ENCODE measurements at regions not wholly inside any gene's neighbourhood (a gene's known extent, or its start where the extent isn't known, plus 50 kb on each side); places are given as distances from the start of the nearest gene placed in this dataset.
A peak's percentile ranks its signal among the peaks of the same experiment; 100 is the strongest.

DNA sequence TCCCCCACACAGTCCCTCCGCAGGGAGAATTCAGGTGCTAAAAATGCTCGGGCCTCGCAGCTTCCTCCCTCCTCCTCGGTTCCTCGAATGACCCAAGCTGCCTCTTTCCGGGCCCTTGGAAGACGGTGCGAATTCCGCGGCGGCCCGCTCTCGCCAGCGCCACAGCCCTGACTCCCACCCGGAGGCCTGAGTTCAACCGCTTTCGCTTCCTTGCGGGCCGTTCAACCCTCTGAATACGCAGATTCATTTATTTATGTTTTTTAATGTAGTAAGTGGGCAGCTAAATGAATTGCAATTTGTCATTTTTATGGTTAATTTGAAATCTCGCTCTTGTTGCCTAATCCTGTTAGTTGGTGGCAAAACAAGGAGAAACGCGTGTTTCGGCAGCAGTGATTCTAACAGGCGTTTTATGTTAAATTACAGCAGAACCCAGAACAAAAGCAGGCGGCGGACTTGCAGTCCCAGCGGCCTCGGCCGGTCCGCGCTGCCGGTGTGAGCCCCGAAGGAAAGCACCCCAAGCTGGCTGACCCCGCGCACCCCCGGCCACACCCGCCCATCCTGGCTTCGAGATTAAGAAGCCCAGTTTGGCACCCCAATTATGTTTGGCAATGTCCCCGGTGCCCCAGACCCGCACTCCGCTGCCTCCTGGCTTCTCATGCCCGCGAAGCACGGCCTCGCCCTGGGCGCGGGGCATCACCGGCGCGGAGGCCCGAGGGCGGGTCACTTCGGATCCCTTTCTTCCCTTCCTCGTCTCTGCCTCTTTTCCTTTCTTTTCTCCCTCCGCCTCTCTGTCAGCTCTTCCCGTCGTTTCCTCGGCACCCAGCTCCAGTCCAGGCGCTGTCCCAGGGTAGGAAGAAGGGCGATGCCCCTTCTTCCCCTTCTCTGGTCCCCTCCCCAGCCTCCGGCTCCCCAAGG, 75.9 kb downstream of the INSIG1 start:
- POLR2A ChIA-PET, result interaction anchor here (0.6 to 1.3 kb wide), 3 partner anchors 10 to 28 kb away, joined by 3 read pairs; no protein-coding TSS in a partner anchor
- intact Hi-C loops (cut with micrococcal nuclease), result loop anchor here (2.0 kb wide), 1 partner anchor 135 kb away; no protein-coding TSS in a partner anchor
- no peaks in the 10 kb centered on the region for H3K36me3 Mint-ChIP-seq (ENCODE audit: low read depth)
- H3K4me1 Mint-ChIP-seq (ENCODE audit: low read depth), result peaks cover 28% of the 10 kb centered on the region
- CTCF ChIA-PET, result interaction anchor here (0.7 to 2.6 kb wide), 3 partner anchors 7 to 461 kb away, joined by 3 to 7 read pairs (median 3); no protein-coding TSS in a partner anchor
- DNase-seq (no peak), ATAC-seq (no peak)
- H3K27me3 Mint-ChIP-seq, result peaks cover 76% of the 10 kb centered on the region
- TF ChIP-seq, protein P1, sequence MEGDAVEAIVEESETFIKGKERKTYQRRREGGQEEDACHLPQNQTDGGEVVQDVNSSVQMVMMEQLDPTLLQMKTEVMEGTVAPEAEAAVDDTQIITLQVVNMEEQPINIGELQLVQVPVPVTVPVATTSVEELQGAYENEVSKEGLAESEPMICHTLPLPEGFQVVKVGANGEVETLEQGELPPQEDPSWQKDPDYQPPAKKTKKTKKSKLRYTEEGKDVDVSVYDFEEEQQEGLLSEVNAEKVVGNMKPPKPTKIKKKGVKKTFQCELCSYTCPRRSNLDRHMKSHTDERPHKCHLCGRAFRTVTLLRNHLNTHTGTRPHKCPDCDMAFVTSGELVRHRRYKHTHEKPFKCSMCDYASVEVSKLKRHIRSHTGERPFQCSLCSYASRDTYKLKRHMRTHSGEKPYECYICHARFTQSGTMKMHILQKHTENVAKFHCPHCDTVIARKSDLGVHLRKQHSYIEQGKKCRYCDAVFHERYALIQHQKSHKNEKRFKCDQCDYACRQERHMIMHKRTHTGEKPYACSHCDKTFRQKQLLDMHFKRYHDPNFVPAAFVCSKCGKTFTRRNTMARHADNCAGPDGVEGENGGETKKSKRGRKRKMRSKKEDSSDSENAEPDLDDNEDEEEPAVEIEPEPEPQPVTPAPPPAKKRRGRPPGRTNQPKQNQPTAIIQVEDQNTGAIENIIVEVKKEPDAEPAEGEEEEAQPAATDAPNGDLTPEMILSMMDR (IDR thresholded peaks at IDR 0.05), result no peak
- peaks cover 1% of the 10 kb centered on the region for H3K9me3 Mint-ChIP-seq
- peak overlapping the region; percentile 15 for H3K4me3 Mint-ChIP-seq
- no peak overlapping the region for H3K27ac Mint-ChIP-seq

DNA sequence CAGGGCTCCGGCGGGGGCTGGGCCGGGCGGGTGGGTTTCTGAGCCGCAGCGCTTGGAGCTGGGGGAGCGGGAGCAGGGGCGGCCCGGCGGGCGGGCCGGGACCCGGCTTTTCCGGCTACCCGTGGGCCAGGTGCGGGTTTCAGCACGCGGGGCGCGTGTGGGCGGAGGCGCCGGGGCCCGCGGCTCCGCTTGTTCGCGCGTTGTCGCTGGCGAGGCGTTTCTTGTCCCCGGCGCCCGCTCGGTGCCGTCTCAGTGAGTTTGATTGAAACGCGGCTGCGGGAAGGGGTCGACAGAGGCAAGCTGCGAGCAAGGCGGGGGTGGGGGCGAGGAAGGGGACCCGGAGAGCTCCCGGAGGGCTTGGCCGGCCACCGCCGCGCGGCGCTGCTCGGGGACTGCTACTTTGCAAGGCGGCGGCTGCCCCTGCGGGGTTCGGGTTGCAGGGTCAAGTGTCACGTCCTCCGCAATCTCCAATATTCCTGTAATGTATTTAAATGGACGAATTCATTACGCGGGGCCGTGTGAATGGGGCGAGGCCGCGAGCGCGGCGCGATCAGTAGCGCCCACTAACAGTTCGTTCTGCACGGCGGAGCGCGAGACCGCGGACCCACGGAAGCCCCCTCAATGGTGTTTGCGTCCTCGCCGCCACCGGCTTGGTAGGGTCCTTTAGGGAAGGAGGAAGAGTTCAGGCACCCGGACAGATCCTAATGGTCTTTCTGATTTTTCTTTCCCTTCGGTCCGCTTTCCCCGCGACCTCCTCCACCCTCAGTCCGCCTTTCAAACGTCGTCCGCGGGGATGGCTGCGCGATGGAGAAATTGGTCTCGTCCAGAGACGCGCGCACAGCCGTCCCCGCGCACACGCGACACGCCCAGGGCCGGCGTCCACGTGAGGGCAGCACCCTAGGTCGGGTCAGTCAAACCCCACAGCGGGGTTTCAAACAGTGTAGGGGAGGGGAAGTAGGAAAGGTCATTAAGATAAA, 76.9 kb downstream of the INSIG1 start:
- intact Hi-C loops (cut with micrococcal nuclease), result loop anchor here (2.0 to 5.0 kb wide), 2 partner anchors 83 to 134 kb away; partner anchors contain the start of gene EN2
- ChIA-PET POLR2A (no interaction called here), CTCF (no interaction called here)
- no peak overlapping the region for H3K4me3 Mint-ChIP-seq
- no peaks in the 10 kb centered on the region for H3K36me3 Mint-ChIP-seq (ENCODE audit: low read depth)
- TF ChIP-seq, protein P1 (IDR thresholded peaks at IDR 0.05), result no peak
- no peaks in the 10 kb centered on the region for H3K9me3 Mint-ChIP-seq
- H3K27me3 Mint-ChIP-seq, result peaks cover 79% of the 10 kb centered on the region
- peaks cover 28% of the 10 kb centered on the region for H3K4me1 Mint-ChIP-seq (ENCODE audit: low read depth)
- no peak for ATAC-seq
- H3K27ac Mint-ChIP-seq, result no peak overlapping the region
- DNase-seq, result no peak

DNA sequence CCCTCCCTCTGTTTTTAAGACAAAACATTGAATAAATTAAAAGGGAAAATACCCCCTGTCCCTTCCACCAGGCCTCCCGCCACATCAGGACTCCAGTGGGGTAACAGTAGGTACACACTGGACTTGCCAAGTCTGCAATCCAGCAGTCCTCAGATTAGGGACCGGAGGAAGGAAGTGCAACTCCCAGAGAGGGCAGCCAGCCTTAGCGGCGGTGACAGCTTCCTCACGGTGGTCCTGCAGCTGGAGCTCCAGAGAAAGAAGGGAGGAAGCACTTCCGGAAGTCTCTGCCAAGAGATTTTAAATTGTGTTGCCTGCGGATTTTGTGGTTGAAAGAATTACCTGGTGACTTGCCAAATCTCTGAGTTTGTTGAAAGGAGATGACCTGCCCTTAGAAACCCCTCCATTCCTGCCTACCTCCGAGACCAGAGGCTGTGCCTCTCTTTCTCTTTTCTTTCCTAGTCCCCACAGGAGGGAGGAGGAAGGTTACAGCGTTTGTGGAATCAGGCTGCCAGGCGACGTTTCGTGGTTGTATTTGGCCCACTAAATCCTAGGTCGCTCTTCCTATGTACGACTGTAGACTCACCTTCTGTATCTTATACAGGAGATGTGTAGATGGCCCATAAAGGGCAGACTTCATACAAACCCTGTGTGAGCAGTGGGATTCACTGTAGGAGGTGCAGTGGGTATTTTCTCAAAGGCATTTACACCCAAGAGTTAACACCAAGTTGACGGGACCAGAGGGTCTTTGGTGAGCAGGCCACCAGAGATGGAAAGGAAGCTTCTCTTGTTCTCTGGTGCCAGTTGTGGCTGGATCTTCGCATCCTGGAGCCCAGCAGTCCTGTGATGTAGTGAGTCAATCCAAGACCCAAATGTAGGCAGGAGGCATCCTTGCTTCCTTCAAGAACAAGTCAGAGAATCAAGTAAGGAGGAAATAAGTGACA, 77.9 kb downstream of the INSIG1 start:
- CTCF ChIA-PET, result interaction anchor here (2.3 kb wide), 1 partner anchor 31 kb away, joined by 8 read pairs; no protein-coding TSS in a partner anchor
- POLR2A ChIA-PET, result no interaction called here
- Mint-ChIP-seq H3K27me3 (peaks cover 80% of the 10 kb centered on the region), H3K27ac (no peak overlapping the region), H3K36me3 (ENCODE audit: low read depth) (no peaks in the 10 kb centered on the region), H3K9me3 (no peaks in the 10 kb centered on the region), H3K4me3 (no peak overlapping the region), H3K4me1 (ENCODE audit: low read depth) (peaks cover 35% of the 10 kb centered on the region)
- intact Hi-C loops (cut with micrococcal nuclease), result loop anchor here (2.0 to 5.0 kb wide), 2 partner anchors 82 to 133 kb away; partner anchors contain the start of gene EN2
- DNase-seq, result no peak
- TF ChIP-seq, protein P1 (IDR thresholded peaks at IDR 0.05), result no peak
- no peak for ATAC-seq

DNA sequence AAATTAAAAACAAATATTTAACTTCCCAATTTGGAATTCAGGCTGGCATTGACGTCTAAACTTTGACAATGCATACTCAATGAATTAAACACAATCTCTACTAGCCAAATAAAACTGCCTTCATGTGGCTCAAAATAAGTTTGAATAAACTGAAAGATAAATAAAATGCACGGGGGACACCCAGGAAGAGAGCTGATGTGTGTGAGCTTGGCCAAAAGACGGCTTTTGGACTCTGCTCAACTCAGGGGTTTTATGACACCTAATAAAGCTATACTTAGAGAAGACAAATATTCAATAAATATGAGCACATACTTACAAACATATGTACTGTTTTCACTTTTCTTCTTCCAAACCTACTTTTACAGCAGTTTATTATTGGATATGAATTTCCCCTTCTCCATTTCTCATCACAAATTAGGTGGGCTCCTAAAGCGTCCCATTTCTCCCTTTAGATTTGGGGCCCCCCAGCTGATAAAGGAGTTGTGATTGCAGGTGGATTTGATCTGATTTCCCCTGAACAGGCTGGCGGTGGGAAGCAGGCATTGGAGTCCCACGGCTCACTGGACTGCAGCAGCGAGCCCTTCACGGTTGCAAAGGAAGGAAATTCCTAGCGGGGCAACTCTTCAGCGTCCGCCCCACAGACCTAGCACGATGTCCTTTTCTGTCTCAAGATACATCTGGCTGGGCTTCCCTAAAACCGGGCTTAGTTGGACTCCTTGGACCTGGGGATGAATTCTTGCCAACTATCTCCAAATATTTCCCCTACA, 79.6 kb downstream of the INSIG1 start:
- intact Hi-C loops (cut with micrococcal nuclease), result loop anchor here (5.0 kb wide), 1 partner anchor 80 kb away; the partner anchor contains the start of gene EN2
- Mint-ChIP-seq H3K27me3 (peaks cover 84% of the 10 kb centered on the region), H3K4me1 (ENCODE audit: low read depth) (peaks cover 43% of the 10 kb centered on the region), H3K9me3 (no peaks in the 10 kb centered on the region), H3K36me3 (ENCODE audit: low read depth) (no peaks in the 10 kb centered on the region), H3K4me3 (no peak overlapping the region), H3K27ac (no peak overlapping the region)
- TF ChIP-seq, protein P1 (IDR thresholded peaks at IDR 0.05), result no peak
- no peak for ATAC-seq
- ChIA-PET POLR2A (no interaction called here), CTCF (interaction anchor here (0.8 to 2.3 kb wide), 3 partner anchors 32 to 450 kb away, joined by 3 to 8 read pairs (median 3); no protein-coding TSS in a partner anchor)
- DNase-seq, result no peak

Data from activated CD8-positive, alpha-beta T cell treated with anti-CD3 and anti-CD28 coated beads for 36 hours (primary cell).